ENCODE measurements at regions not wholly inside any gene's neighbourhood (a gene's known extent, or its start where the extent isn't known, plus 50 kb on each side); places are given as distances from the start of the nearest gene placed in this dataset.

- Histone ChIP-seq H3K36me3 (ENCODE audit: insufficient read depth, low read length, poor library complexity, severe bottlenecking) (no peaks in the 10 kb centered on the region), H3K4me3 (ENCODE audit: low read depth, low read length, poor library complexity, severe bottlenecking) (no peak overlapping the region), H3K9me3 (ENCODE audit: low read depth, low read length, poor library complexity, severe bottlenecking) (no peaks in the 10 kb centered on the region), H3K4me1 (ENCODE audit: insufficient read depth, low read length, poor library complexity, severe bottlenecking) (no peaks in the 10 kb centered on the region), H3K27me3 (replicated peaks; ENCODE audit: insufficient read depth, low read depth, low read length, poor library complexity) (no peaks in the 10 kb centered on the region), H3K27ac (ENCODE audit: low read depth, low read length, poor library complexity, severe bottlenecking) (no peak overlapping the region)
- intact Hi-C loops (cut with micrococcal nuclease; ENCODE audit: unreplicated experiment) = no loop called here
- no peak for DNase-seq (ENCODE audit: low spot score)
- ChIA-PET POLR2A (ENCODE audit: low non-redundant PET) (no interaction called here), CTCF (no interaction called here)
- no TSS peak for BruUV-seq (replicated peaks)
- no peak for TF ChIP-seq EZH2 (IDR thresholded peaks at IDR 0.05; ENCODE audit: borderline replicate concordance, low read depth, low read length, poor library complexity, severe bottlenecking)
- TF ChIP-seq CTCF (conservative IDR thresholded peaks at IDR 0.05; ENCODE audit: low read depth, low read length) = no peak
These were observed 80.7 kb upstream of the NAV2 start for GRCh38 chr11:19631712-19632498.

- no peaks in the 10 kb centered on the region for H3K4me1 ChIP-seq (ENCODE audit: insufficient read depth, low read length, poor library complexity, severe bottlenecking)
- no TSS peak for BruUV-seq (replicated peaks)
- no peak overlapping the region for H3K4me3 ChIP-seq (ENCODE audit: low read depth, low read length, poor library complexity, severe bottlenecking)
- H3K27me3 ChIP-seq (replicated peaks; ENCODE audit: insufficient read depth, low read depth, low read length, poor library complexity) = no peaks in the 10 kb centered on the region
- no peak overlapping the region for H3K27ac ChIP-seq (ENCODE audit: low read depth, low read length, poor library complexity, severe bottlenecking)
- intact Hi-C loops (cut with micrococcal nuclease; ENCODE audit: unreplicated experiment) = no loop called here
- no peak for DNase-seq (ENCODE audit: low spot score)
- H3K9me3 ChIP-seq (ENCODE audit: low read depth, low read length, poor library complexity, severe bottlenecking) = no peaks in the 10 kb centered on the region
- ChIA-PET POLR2A (ENCODE audit: low non-redundant PET) (no interaction called here), CTCF (no interaction called here)
- H3K36me3 ChIP-seq (ENCODE audit: insufficient read depth, low read length, poor library complexity, severe bottlenecking) = no peaks in the 10 kb centered on the region
- TF ChIP-seq EZH2 (IDR thresholded peaks at IDR 0.05; ENCODE audit: borderline replicate concordance, low read depth, low read length, poor library complexity, severe bottlenecking) (no peak), CTCF (conservative IDR thresholded peaks at IDR 0.05; ENCODE audit: low read depth, low read length) (no peak)
These were observed 84.6 kb upstream of the NAV2 start for GRCh38 chr11:19628018-19628417.

GRCh38 chr11:19627566-19627965, 85.1 kb upstream of the NAV2 start:
- no peak overlapping the region for H3K27ac ChIP-seq (ENCODE audit: low read depth, low read length, poor library complexity, severe bottlenecking)
- no peaks in the 10 kb centered on the region for H3K27me3 ChIP-seq (replicated peaks; ENCODE audit: insufficient read depth, low read depth, low read length, poor library complexity)
- intact Hi-C loops (cut with micrococcal nuclease; ENCODE audit: unreplicated experiment) = no loop called here
- no peak for TF ChIP-seq EZH2 (IDR thresholded peaks at IDR 0.05; ENCODE audit: borderline replicate concordance, low read depth, low read length, poor library complexity, severe bottlenecking)
- no peak overlapping the region for H3K4me3 ChIP-seq (ENCODE audit: low read depth, low read length, poor library complexity, severe bottlenecking)
- ChIA-PET CTCF (no interaction called here), POLR2A (ENCODE audit: low non-redundant PET) (no interaction called here)
- H3K4me1 ChIP-seq (ENCODE audit: insufficient read depth, low read length, poor library complexity, severe bottlenecking) = no peaks in the 10 kb centered on the region
- no peaks in the 10 kb centered on the region for H3K36me3 ChIP-seq (ENCODE audit: insufficient read depth, low read length, poor library complexity, severe bottlenecking)
- no peaks in the 10 kb centered on the region for H3K9me3 ChIP-seq (ENCODE audit: low read depth, low read length, poor library complexity, severe bottlenecking)
- no peak for DNase-seq (ENCODE audit: low spot score)
- BruUV-seq (replicated peaks) = no TSS peak

- Histone ChIP-seq H3K4me3 (ENCODE audit: low read depth, low read length, poor library complexity, severe bottlenecking) (no peak overlapping the region), H3K36me3 (ENCODE audit: insufficient read depth, low read length, poor library complexity, severe bottlenecking) (no peaks in the 10 kb centered on the region), H3K4me1 (ENCODE audit: insufficient read depth, low read length, poor library complexity, severe bottlenecking) (no peaks in the 10 kb centered on the region), H3K9me3 (ENCODE audit: low read depth, low read length, poor library complexity, severe bottlenecking) (no peaks in the 10 kb centered on the region), H3K27me3 (replicated peaks; ENCODE audit: insufficient read depth, low read depth, low read length, poor library complexity) (no peaks in the 10 kb centered on the region), H3K27ac (ENCODE audit: low read depth, low read length, poor library complexity, severe bottlenecking) (no peak overlapping the region)
- ChIA-PET POLR2A (ENCODE audit: low non-redundant PET) (no interaction called here), CTCF (no interaction called here)
- no peak for TF ChIP-seq CTCF (conservative IDR thresholded peaks at IDR 0.05; ENCODE audit: low read depth, low read length)
- no peak for TF ChIP-seq EZH2 (IDR thresholded peaks at IDR 0.05; ENCODE audit: borderline replicate concordance, low read depth, low read length, poor library complexity, severe bottlenecking)
- intact Hi-C loops (cut with micrococcal nuclease; ENCODE audit: unreplicated experiment) = no loop called here
- DNase-seq (ENCODE audit: low spot score) = no peak
- no TSS peak for BruUV-seq (replicated peaks)
These were observed 87.2 kb upstream of the NAV2 start for GRCh38 chr11:19625438-19625837.

Measured in A673 (cell line).